Transverse colon (tissue), 3 donors: ENCODE measurements at regions not wholly inside any gene's neighbourhood (a gene's known extent, or its start where the extent isn't known, plus 50 kb on each side); places are given as distances from the start of the nearest gene placed in this dataset.

Experiments
- POLR2A ChIP-seq: fragments of 450-650 bp; IDR thresholded peaks from one replicate; pipeline ENCODE4 v1.6.1; 2016; ENCODE audit warnings: antibody characterized with exemption, mild to moderate bottlenecking, moderate library complexity
- TF ChIP-seq, protein P1 (sequence below), 5 experiments: fragments of 200-600 bp in 3 of 5; fragments of 450-650 bp in 2 of 5; sonication (generic) in 3 of 5; IDR thresholded peaks; 1 replicate in 2 of 5; 2 replicates in 3 of 5; pipeline ENCODE4 v1.5.1; 2016 to 2017; ENCODE audit warnings: antibody characterized with exemption in 5 of 5, inconsistent platforms in 3 of 5, mild to moderate bottlenecking in 2 of 5, moderate library complexity in 1 of 5

DNA sequence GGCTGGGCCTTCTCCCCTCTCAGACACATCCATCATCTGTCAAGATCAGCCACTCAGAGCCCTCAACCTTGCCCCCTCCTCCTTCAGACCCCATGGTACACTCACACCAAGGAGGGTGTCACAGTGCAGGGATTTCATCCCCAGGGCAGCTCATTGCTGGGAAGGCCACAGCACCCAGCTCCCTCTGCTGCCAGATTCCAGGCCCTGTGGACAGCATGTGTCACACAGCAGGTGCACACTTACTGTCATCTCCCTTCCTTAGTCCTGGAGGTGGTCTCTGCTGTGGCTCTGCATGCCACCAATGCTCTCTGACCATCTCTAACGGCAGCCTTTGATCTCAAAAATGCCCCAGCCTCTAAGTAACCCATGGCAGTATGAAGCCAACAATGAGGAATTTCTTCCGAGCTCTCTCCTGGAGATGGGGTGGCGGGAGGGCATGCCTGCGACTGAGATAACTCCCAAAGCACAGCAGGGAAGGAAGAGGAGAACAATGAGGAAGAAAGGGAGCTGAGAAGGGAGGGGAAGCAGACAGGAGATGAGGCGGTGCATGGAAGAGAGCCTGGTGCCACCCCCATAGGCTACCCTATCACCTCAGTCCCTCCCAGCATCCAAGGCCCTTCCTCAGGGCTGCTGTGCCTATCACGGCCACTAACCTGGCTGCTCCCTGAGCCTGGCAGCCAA lies 101.0 kb downstream of the SINHCAF start:
- TF ChIP-seq, protein P1, sequence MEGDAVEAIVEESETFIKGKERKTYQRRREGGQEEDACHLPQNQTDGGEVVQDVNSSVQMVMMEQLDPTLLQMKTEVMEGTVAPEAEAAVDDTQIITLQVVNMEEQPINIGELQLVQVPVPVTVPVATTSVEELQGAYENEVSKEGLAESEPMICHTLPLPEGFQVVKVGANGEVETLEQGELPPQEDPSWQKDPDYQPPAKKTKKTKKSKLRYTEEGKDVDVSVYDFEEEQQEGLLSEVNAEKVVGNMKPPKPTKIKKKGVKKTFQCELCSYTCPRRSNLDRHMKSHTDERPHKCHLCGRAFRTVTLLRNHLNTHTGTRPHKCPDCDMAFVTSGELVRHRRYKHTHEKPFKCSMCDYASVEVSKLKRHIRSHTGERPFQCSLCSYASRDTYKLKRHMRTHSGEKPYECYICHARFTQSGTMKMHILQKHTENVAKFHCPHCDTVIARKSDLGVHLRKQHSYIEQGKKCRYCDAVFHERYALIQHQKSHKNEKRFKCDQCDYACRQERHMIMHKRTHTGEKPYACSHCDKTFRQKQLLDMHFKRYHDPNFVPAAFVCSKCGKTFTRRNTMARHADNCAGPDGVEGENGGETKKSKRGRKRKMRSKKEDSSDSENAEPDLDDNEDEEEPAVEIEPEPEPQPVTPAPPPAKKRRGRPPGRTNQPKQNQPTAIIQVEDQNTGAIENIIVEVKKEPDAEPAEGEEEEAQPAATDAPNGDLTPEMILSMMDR (IDR thresholded peaks at IDR 0.05): no peak
- no peak for TF ChIP-seq POLR2A
